CD4-positive, alpha-beta T cell (primary cell): ENCODE measurements at regions not wholly inside any gene's neighbourhood (a gene's known extent, or its start where the extent isn't known, plus 50 kb on each side); places are given as distances from the start of the nearest gene placed in this dataset.

Experiments used
- ATAC-seq: fragments of 200-7000 bp; cut with Tn5 transposase; one replicate; pipeline ENCODE4 v1.10.0; 2022; ENCODE audit warnings: mild to moderate bottlenecking; ENCODE audit not compliant: poor library complexity
- CTCF ChIA-PET: fragments of 350-600 bp; sonication (Branson Sonifier 250); formaldehyde crosslinking; loops from one replicate; lab custom pipeline; 2021; ENCODE audit warnings: antibody characterized with exemption, inconsistent platforms; lab: Charles Lee
- POLR2A ChIA-PET: fragments of 350-600 bp; sonication (Branson Sonifier 250); formaldehyde crosslinking; loops from one replicate; lab custom pipeline; 2021; ENCODE audit warnings: antibody characterized with exemption, inconsistent platforms; lab: Charles Lee
- DNase-seq, 14 experiments: peaks; one replicate each; pipeline ENCODE4 v3.0.0-alpha.2; 2013 to 2020; ENCODE audit warnings: mixed read lengths in 2 of 14
- H3K27ac ChIP-seq, 2 donors: one replicate each; pipeline versions ENCODE4 v1.5.1 to v1.7.0; 2013; ENCODE audit warnings: low read length in 2 of 2, low read depth in 1 of 2, mild to moderate bottlenecking in 1 of 2
- H3K27me3 ChIP-seq, 2 experiments: 1 replicate in 1 of 2; 2 replicates in 1 of 2; pipeline versions ENCODE4 v1.6.1 to v1.7.0; 2013; ENCODE audit warnings: low read length in 2 of 2, control low read depth in 1 of 2, mild to moderate bottlenecking in 1 of 2, moderate library complexity in 1 of 2; ENCODE audit not compliant: insufficient read depth in 2 of 2, control insufficient read depth in 1 of 2
- H3K36me3 ChIP-seq: one replicate; pipeline ENCODE4 v1.6.1; 2013; ENCODE audit warnings: low read length, control low read depth; ENCODE audit not compliant: insufficient read depth
- H3K4me1 ChIP-seq: one replicate; pipeline ENCODE4 v1.6.1; 2013; ENCODE audit warnings: low read length, control low read depth; ENCODE audit not compliant: insufficient read depth
- H3K4me3 ChIP-seq: one replicate; pipeline ENCODE4 v1.5.1; 2013; ENCODE audit warnings: mild to moderate bottlenecking, low read length, moderate library complexity
- H3K9me3 ChIP-seq, 2 experiments: 1 replicate in 1 of 2; 2 replicates in 1 of 2; pipeline versions ENCODE4 v1.6.1 to v1.7.0; 2013; ENCODE audit warnings: low read length in 2 of 2, mild to moderate bottlenecking in 2 of 2, control low read depth in 1 of 2, moderate library complexity in 1 of 2; ENCODE audit not compliant: control insufficient read depth in 1 of 2, insufficient read depth in 1 of 2
- H3K27ac Mint-ChIP-seq: one replicate; pipeline ENCODE4 v1.8.0; 2020; ENCODE audit warnings: mixed read lengths
- H3K27me3 Mint-ChIP-seq: one replicate; pipeline ENCODE4 v1.8.0; 2021; ENCODE audit warnings: mixed read lengths
- H3K36me3 Mint-ChIP-seq: one replicate; pipeline ENCODE4 v1.8.0; 2021; ENCODE audit warnings: low read depth, mixed read lengths
- H3K4me1 Mint-ChIP-seq: one replicate; pipeline ENCODE4 v1.8.0; 2021; ENCODE audit warnings: low read depth, mixed read lengths
- H3K4me3 Mint-ChIP-seq: one replicate; pipeline ENCODE4 v1.8.0; 2020; ENCODE audit warnings: mild to moderate bottlenecking, mixed read lengths
- H3K9me3 Mint-ChIP-seq: one replicate; pipeline ENCODE4 v1.8.0; 2020; ENCODE audit warnings: mixed read lengths
- intact Hi-C, 2 experiments: fragments of 100-400 bp; cut with DNase I in 1 of 2; cut with micrococcal nuclease in 1 of 2; formaldehyde crosslinking; loops; one replicate each; pipeline versions ENCODE4 v1.15.1 to v1.9.0; 2023 to 2025; cut with DNase I, micrococcal nuclease
- TF ChIP-seq, protein P1 (sequence below): fragments of 200-600 bp; IDR thresholded peaks from one replicate; pipeline ENCODE4 v1.8.0; 2022; ENCODE audit warnings: antibody characterized with exemption, mild to moderate bottlenecking

DNA sequence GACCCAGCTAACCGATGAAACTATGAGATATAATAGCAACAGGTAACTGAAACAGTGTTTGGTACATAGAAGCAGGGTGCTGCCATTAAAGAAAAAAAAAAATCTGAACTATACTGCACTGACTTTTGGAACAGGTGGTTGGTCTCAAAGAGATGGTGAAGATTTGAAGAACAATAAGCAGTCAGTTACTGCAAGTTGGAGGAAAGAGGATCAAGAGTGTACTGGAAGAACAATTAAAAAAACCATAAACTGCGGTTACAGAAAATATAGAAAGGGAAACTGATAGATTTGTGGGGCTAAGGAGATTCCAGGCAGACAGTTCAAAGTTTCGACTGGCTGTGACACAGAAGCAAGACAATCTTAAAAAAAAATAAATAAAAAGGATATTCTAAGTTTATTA lies 181.9 kb upstream of the TRAM1L1 start:
- DNase-seq, result no peak
- TF ChIP-seq, protein P1, sequence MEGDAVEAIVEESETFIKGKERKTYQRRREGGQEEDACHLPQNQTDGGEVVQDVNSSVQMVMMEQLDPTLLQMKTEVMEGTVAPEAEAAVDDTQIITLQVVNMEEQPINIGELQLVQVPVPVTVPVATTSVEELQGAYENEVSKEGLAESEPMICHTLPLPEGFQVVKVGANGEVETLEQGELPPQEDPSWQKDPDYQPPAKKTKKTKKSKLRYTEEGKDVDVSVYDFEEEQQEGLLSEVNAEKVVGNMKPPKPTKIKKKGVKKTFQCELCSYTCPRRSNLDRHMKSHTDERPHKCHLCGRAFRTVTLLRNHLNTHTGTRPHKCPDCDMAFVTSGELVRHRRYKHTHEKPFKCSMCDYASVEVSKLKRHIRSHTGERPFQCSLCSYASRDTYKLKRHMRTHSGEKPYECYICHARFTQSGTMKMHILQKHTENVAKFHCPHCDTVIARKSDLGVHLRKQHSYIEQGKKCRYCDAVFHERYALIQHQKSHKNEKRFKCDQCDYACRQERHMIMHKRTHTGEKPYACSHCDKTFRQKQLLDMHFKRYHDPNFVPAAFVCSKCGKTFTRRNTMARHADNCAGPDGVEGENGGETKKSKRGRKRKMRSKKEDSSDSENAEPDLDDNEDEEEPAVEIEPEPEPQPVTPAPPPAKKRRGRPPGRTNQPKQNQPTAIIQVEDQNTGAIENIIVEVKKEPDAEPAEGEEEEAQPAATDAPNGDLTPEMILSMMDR, result no peak
- Mint-ChIP-seq H3K4me3 (no peak overlapping the region), H3K36me3 (no peaks in the 10 kb centered on the region), H3K9me3 (peaks cover 4% of the 10 kb centered on the region), H3K27ac (no peak overlapping the region), H3K4me1 (no peaks in the 10 kb centered on the region), H3K27me3 (no peaks in the 10 kb centered on the region)
- Histone ChIP-seq H3K4me3 (no peak overlapping the region), H3K27me3 (no peaks in the 10 kb centered on the region), H3K4me1 (no peaks in the 10 kb centered on the region), H3K36me3 (no peaks in the 10 kb centered on the region), H3K27ac (no peak overlapping the region), H3K9me3 (no peaks in the 10 kb centered on the region)
- CTCF ChIA-PET, result no interaction called here
- POLR2A ChIA-PET, result no interaction called here
- ATAC-seq, result no peak
- intact Hi-C loops, result no loop called here

DNA sequence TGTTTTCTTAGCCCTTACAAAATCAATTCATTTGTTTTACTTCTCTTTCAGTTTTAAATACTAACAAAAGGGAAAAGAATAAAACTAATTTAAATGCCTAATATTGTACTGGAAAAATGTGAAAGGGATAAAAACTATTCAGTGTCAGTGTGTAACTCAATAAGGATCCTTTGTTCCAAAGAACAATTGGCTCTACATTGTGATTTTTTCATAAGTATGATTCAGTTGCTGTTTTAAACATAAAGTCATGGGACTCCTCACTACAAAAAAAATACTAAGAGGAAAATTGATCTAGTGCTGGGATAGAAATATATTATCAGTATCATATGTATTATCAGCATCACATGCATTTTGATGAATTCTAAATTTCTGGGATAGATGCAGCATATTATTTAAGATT lies 199.4 kb upstream of the TRAM1L1 start:
- Histone ChIP-seq H3K4me1 (no peaks in the 10 kb centered on the region), H3K36me3 (no peaks in the 10 kb centered on the region), H3K27me3 (no peaks in the 10 kb centered on the region), H3K4me3 (no peak overlapping the region), H3K27ac (no peak overlapping the region), H3K9me3 (no peaks in the 10 kb centered on the region)
- Mint-ChIP-seq H3K36me3 (no peaks in the 10 kb centered on the region), H3K4me1 (no peaks in the 10 kb centered on the region), H3K4me3 (no peak overlapping the region), H3K27me3 (no peaks in the 10 kb centered on the region), H3K27ac (no peak overlapping the region), H3K9me3 (peaks cover 6% of the 10 kb centered on the region)
- CTCF ChIA-PET, result no interaction called here
- TF ChIP-seq, protein P1, result no peak
- DNase-seq (no peak), ATAC-seq (no peak)
- POLR2A ChIA-PET, result no interaction called here
- intact Hi-C loops, result no loop called here

DNA sequence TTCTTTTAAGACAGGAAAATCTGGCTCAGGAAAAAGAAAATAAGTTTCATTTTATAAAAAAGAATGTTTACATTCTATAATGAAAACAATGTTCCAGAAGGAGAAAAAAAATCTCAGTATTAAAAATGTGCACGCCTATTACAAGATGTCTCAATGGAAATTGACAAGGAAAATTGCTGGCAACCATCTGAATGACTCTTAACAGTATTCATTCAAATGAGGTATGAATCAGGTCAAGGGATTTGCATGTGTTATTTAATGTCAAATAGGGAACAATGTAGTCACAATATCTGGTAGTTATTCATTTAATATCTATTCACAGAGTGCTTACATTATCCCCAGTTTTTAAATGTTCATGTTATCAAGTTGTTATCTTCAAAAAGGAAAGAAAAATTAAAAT lies 208.4 kb upstream of the TRAM1L1 start:
- CTCF ChIA-PET, result no interaction called here
- Histone ChIP-seq H3K27ac (no peak overlapping the region), H3K4me3 (no peak overlapping the region), H3K4me1 (no peaks in the 10 kb centered on the region), H3K27me3 (no peaks in the 10 kb centered on the region), H3K9me3 (no peaks in the 10 kb centered on the region), H3K36me3 (no peaks in the 10 kb centered on the region)
- TF ChIP-seq, protein P1, result no peak
- H3K9me3 Mint-ChIP-seq, result no peaks in the 10 kb centered on the region
- H3K4me3 Mint-ChIP-seq, result no peak overlapping the region
- H3K27me3 Mint-ChIP-seq, result no peaks in the 10 kb centered on the region
- POLR2A ChIA-PET, result no interaction called here
- H3K36me3 Mint-ChIP-seq, result no peaks in the 10 kb centered on the region
- intact Hi-C loops, result no loop called here
- no peaks in the 10 kb centered on the region for H3K4me1 Mint-ChIP-seq
- ATAC-seq, result no peak
- no peak for DNase-seq
- H3K27ac Mint-ChIP-seq, result no peak overlapping the region
